ENCODE measurements at regions not wholly inside any gene's neighbourhood (a gene's known extent, or its start where the extent isn't known, plus 50 kb on each side); places are given as distances from the start of the nearest gene placed in this dataset.

DNA sequence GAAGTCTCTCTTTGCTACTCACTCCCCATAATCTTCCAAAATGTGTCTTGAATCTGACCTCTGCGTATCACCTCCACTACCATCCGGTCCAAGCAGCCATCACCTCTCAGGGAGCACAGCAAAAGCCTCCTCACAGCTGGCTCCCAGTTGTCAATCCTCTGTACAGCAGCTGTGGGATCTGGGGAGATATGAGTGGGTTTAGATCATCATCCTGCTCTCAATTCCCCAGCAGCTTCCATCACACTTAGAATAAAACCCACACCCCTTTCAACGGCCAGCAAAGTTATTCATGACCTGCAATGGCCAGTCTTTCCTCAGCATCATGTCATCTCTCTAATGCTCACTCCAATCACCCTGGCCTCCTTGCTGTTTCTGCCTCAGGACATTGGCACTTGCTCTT is 261.6 kb downstream of the PAX3 start:
- DNase-seq (no peak), ATAC-seq (ENCODE audit: low FRiP score) (no peak)
- Histone ChIP-seq H3K36me3 (ENCODE audit: control insufficient read depth in 1 of 2, insufficient read depth in 2 of 2, low read length in 1 of 2) (no peaks in the 10 kb centered on the region), H3K27ac (ENCODE audit: low read depth in 1 of 2, low read length in 2 of 2) (no peak overlapping the region), H3K9me3 (ENCODE audit: control insufficient read depth, low read length) (no peaks in the 10 kb centered on the region), H3K4me1 (ENCODE audit: control insufficient read depth in 1 of 2, insufficient read depth in 2 of 2, low read length in 2 of 2) (no peaks in the 10 kb centered on the region), H3K27me3 (ENCODE audit: control insufficient read depth in 1 of 2, insufficient read depth in 2 of 2, low read length in 1 of 2) (peaks cover 0 to 2% of the 10 kb centered on the region in 2 donors), H3K4me3 (ENCODE audit: low read length in 2 of 2) (no peak overlapping the region)
- WGBS, 2 donors, result 68 to 73% methylated on average over 3 of the region's 3 CpGs
- intact Hi-C loops (cut with DNase I), result no loop called here

DNA sequence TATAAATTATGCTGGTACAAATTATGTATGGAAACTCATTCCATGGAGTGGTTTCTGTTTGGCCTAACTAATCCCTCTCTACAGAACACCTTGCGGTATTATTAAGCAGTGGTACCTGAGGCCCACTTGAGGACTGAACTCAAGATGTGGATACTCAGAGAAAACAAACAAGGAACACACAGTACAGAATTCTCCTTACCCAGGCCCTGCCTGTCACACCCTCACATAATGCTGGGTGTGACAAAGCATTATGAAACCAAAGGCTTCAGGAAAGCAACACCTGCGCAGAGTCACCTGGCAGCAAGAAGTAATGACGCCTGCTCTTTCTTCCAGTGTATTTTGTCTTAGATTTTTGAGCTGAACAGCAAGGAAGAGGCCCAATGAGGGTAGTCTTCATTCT is 264.7 kb downstream of the PAX3 start:
- intact Hi-C loops (cut with DNase I), result no loop called here
- no peaks in the 10 kb centered on the region for H3K4me1 ChIP-seq (ENCODE audit: control insufficient read depth in 1 of 2, insufficient read depth in 2 of 2, low read length in 2 of 2)
- H3K9me3 ChIP-seq (ENCODE audit: control insufficient read depth, low read length), result no peaks in the 10 kb centered on the region
- DNase-seq (no peak), ATAC-seq (ENCODE audit: low FRiP score) (no peak)
- H3K27me3 ChIP-seq (ENCODE audit: control insufficient read depth in 1 of 2, insufficient read depth in 2 of 2, low read length in 1 of 2), result peaks cover 0 to 2% of the 10 kb centered on the region in 2 donors
- 96% methylated on average over 3 of the region's 3 CpGs for whole genome bisulfite sequencing, 2 donors
- no peaks in the 10 kb centered on the region for H3K36me3 ChIP-seq (ENCODE audit: control insufficient read depth in 1 of 2, insufficient read depth in 2 of 2, low read length in 1 of 2)
- H3K27ac ChIP-seq (ENCODE audit: low read depth in 1 of 2, low read length in 2 of 2), result no peak overlapping the region
- no peak overlapping the region for H3K4me3 ChIP-seq (ENCODE audit: low read length in 2 of 2)

DNA sequence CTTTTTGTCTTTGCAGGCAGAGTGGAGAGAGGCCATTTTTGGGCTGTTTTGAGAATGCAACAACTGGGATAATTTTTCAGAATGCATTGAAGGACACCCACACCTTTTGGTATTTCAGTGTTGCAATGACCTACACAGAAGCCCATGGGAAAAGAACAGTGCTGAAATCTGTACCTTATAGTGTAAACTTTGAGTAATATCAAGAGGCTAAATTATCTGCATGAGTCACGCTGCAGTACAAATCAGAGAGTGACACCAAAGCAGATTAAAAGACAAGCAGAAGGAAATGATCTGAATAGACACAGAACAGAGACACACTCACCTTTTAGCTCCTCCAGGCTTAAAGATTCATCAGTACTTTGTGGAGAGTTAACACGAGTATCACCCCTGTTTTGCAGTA is 265.3 kb downstream of the PAX3 start:
- no peaks in the 10 kb centered on the region for H3K36me3 ChIP-seq (ENCODE audit: control insufficient read depth in 1 of 2, insufficient read depth in 2 of 2, low read length in 1 of 2)
- peaks cover 0 to 2% of the 10 kb centered on the region in 2 donors for H3K27me3 ChIP-seq (ENCODE audit: control insufficient read depth in 1 of 2, insufficient read depth in 2 of 2, low read length in 1 of 2)
- WGBS, 2 donors, result 77 to 80% methylated on average over 2 of the region's 2 CpGs
- ATAC-seq (ENCODE audit: low FRiP score) (no peak), DNase-seq (no peak)
- intact Hi-C loops (cut with DNase I), result no loop called here
- H3K4me1 ChIP-seq (ENCODE audit: control insufficient read depth in 1 of 2, insufficient read depth in 2 of 2, low read length in 2 of 2), result no peaks in the 10 kb centered on the region
- H3K27ac ChIP-seq (ENCODE audit: low read depth in 1 of 2, low read length in 2 of 2), result no peak overlapping the region
- no peak overlapping the region for H3K4me3 ChIP-seq (ENCODE audit: low read length in 2 of 2)
- H3K9me3 ChIP-seq (ENCODE audit: control insufficient read depth, low read length), result no peaks in the 10 kb centered on the region

DNA sequence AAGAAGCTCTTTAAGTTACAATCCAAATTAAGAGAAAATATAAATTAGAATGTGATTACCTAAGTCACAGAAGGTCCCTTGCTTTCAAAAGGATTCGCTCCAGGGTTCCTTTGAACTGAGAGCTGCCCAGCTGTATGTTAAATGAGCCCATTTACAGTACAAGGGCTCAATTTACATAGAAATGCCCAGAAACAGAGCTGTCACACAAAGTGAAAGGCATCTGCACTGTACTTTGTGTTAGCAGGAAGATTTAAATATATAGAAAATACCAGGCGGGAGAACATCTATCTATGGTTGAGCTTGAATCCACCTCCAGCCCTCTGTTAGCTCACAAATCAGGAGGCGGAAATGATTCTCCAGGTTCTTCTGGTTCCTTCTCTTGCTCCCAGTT is 272.9 kb downstream of the PAX3 start:
- 39 to 40% methylated on average over 3 of the region's 3 CpGs for WGBS, 2 donors
- Histone ChIP-seq H3K4me3 (ENCODE audit: low read length in 2 of 2) (no peak overlapping the region), H3K4me1 (ENCODE audit: control insufficient read depth in 1 of 2, insufficient read depth in 2 of 2, low read length in 2 of 2) (no peaks in the 10 kb centered on the region), H3K27me3 (ENCODE audit: control insufficient read depth in 1 of 2, insufficient read depth in 2 of 2, low read length in 1 of 2) (no peaks in the 10 kb centered on the region), H3K27ac (ENCODE audit: low read depth in 1 of 2, low read length in 2 of 2) (no peak overlapping the region), H3K36me3 (ENCODE audit: control insufficient read depth in 1 of 2, insufficient read depth in 2 of 2, low read length in 1 of 2) (no peaks in the 10 kb centered on the region), H3K9me3 (ENCODE audit: control insufficient read depth, low read length) (no peaks in the 10 kb centered on the region)
- no peak for ATAC-seq (ENCODE audit: low FRiP score)
- no peak for DNase-seq
- intact Hi-C loops (cut with DNase I), result no loop called here

DNA sequence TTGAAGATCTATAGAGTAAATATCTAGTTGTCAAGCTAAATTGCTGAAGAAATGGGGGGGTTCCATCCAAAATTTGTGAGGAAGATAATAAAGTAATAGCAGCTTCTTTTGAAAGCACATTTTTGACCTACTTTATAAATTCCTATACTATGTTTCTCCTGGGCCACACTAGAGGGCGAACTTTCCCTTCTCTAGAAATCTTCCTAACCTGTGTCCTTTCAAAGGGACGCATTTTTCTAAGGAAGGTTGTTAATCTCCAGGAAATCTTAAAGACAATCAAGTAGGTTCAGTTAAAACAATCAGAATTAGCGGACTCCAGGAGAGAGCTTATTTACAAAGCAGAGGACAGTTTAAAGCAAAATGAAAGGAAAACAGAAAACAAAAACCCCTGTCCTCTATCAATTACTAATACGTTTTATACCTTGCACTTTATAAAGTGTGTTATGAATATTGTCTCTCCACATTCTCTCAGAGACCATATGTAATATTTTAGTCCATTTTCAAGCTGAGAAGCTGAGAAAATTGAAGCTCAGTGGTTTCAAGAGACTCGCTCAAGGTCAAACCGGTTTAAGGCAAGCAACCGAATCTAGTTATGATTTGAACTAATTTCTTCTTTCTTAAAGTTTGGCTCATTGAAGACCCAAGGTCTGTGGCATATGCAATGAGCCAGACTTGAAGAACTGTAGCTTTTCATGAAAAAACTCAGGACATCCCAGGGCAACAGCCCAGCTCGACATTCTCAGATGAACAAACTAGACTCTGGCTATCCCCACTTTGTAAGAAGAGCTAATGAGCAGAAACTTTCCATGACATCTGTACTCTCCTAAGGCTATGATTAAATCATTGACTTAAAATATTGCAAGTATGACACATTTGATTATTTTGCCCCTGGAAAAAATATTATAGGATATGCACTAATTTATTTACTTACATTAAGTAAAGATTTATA is 273.6 kb downstream of the PAX3 start:
- 24 to 31% methylated on average over 8 of the region's 8 CpGs for WGBS, 2 donors

DNA sequence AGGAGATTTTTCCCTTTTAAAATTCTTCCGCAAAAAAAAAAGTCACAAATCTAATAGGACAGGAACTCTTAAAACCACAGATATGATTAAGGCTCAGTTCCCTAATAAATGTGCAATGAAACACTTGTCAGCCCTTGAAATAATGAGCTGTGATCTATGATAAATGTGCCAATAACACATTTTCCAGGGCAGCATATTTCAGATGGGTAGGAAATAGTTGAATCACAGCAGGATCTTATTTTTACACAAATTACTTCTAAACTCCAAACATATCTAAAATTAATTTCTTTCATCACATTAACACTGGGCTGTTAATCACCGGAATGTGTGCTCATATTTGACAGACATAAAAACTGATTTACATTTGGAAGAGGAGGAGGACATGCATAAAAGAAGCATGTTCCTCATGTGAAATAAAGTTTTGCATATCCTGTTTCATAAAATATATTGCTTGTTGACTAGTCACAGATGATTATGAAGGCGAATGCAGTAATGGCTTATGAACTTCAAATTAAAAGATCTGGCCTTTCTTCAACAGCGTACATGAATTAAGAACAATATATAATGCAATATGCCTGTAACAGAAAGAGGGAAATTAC is 281.4 kb downstream of the PAX3 start:
- 85 to 89% methylated on average over 4 of the region's 4 CpGs for WGBS, 2 donors
- Histone ChIP-seq H3K4me1 (ENCODE audit: control insufficient read depth in 1 of 2, insufficient read depth in 2 of 2, low read length in 2 of 2) (no peaks in the 10 kb centered on the region), H3K36me3 (ENCODE audit: control insufficient read depth in 1 of 2, insufficient read depth in 2 of 2, low read length in 1 of 2) (no peaks in the 10 kb centered on the region), H3K9me3 (ENCODE audit: control insufficient read depth, low read length) (no peaks in the 10 kb centered on the region), H3K27me3 (ENCODE audit: control insufficient read depth in 1 of 2, insufficient read depth in 2 of 2, low read length in 1 of 2) (no peaks in the 10 kb centered on the region), H3K4me3 (ENCODE audit: low read length in 2 of 2) (no peak overlapping the region), H3K27ac (ENCODE audit: low read depth in 1 of 2, low read length in 2 of 2) (no peak overlapping the region)
- DNase-seq (no peak), ATAC-seq (ENCODE audit: low FRiP score) (no peak)
- intact Hi-C loops (cut with DNase I), result no loop called here

More for the DNA sequence above, 273.6 kb downstream of the PAX3 start:
- ATAC-seq (ENCODE audit: low FRiP score) (no peak), DNase-seq (no peak)
- Histone ChIP-seq H3K9me3 (ENCODE audit: control insufficient read depth, low read length) (no peaks in the 10 kb centered on the region), H3K4me1 (ENCODE audit: control insufficient read depth in 1 of 2, insufficient read depth in 2 of 2, low read length in 2 of 2) (no peaks in the 10 kb centered on the region), H3K36me3 (ENCODE audit: control insufficient read depth in 1 of 2, insufficient read depth in 2 of 2, low read length in 1 of 2) (no peaks in the 10 kb centered on the region), H3K4me3 (ENCODE audit: low read length in 2 of 2) (no peak overlapping the region), H3K27me3 (ENCODE audit: control insufficient read depth in 1 of 2, insufficient read depth in 2 of 2, low read length in 1 of 2) (no peaks in the 10 kb centered on the region), H3K27ac (ENCODE audit: low read depth in 1 of 2, low read length in 2 of 2) (no peak overlapping the region)
- intact Hi-C loops (cut with DNase I), result no loop called here

DNA sequence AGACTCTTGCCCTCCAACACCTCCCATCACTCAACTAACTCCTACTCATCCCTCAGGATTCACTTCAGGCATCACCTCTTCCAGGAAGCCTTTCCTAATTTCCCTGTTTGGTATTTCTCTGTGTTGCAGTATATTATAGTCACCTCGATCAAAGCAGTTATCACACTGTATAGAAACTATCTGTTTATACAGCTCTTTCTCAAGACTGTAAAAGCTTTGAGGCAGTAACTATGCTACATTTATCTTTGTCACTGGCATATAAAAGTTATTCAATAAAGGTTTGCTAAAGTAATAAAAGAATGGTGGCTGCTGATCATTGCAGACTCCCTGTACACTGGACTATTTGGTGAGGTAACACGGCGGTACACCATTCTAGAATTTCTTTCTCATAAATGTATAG is 284.9 kb downstream of the PAX3 start:
- DNase-seq (no peak), ATAC-seq (ENCODE audit: low FRiP score) (no peak)
- Histone ChIP-seq H3K27ac (ENCODE audit: low read depth in 1 of 2, low read length in 2 of 2) (no peak overlapping the region), H3K36me3 (ENCODE audit: control insufficient read depth in 1 of 2, insufficient read depth in 2 of 2, low read length in 1 of 2) (no peaks in the 10 kb centered on the region), H3K9me3 (ENCODE audit: control insufficient read depth, low read length) (no peaks in the 10 kb centered on the region), H3K27me3 (ENCODE audit: control insufficient read depth in 1 of 2, insufficient read depth in 2 of 2, low read length in 1 of 2) (no peaks in the 10 kb centered on the region), H3K4me1 (ENCODE audit: control insufficient read depth in 1 of 2, insufficient read depth in 2 of 2, low read length in 2 of 2) (no peaks in the 10 kb centered on the region), H3K4me3 (ENCODE audit: low read length in 2 of 2) (no peak overlapping the region)
- 92% methylated on average over 3 of the region's 3 CpGs for WGBS, 2 donors
- intact Hi-C loops (cut with DNase I), result no loop called here

DNA sequence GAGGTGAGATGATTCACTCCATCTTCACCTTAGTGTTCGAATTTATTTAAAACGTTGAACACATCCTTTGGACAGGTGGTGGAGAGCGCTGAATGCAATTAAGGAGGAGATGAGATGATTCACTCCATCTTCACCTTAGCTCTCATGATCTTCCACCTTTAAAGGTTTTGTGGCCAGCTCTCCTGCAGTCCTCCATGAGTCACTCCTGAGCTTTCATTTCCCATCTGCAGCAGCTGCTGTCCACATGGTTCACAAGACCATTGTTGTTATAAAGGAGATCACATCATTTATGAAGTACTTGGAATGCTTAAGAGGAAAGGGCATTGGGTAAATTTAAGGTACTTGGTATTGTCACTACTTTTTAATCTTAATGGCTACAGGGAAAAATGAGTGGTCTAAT is 298.5 kb downstream of the PAX3 start:
- intact Hi-C loops (cut with DNase I), result no loop called here
- ATAC-seq (ENCODE audit: low FRiP score), result no peak

DNA sequence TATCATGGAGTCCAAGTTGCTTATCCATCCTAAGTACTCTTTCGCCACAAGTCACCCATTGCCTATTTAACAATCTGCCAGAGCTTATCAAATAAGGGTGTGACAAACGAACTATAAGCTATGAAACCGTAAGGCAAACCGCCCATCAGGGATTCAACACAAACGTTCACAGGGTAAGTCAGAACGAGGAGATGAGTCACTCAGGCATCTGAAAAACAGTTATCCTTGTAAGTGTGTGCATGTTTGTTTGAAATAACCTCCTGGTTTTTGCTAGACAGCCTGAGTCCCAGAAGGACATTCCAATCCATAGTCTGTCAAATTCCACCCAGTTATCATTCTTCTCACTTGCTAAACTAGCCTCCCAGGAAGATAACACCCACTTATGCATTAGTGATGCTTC is 299.1 kb downstream of the PAX3 start:
- ATAC-seq (ENCODE audit: low FRiP score) (no peak), DNase-seq (no peak)
- Histone ChIP-seq H3K9me3 (ENCODE audit: control insufficient read depth, low read length) (no peaks in the 10 kb centered on the region), H3K27ac (ENCODE audit: low read depth in 1 of 2, low read length in 2 of 2) (no peak overlapping the region), H3K27me3 (ENCODE audit: control insufficient read depth in 1 of 2, insufficient read depth in 2 of 2, low read length in 1 of 2) (no peaks in the 10 kb centered on the region), H3K4me3 (ENCODE audit: low read length in 2 of 2) (no peak overlapping the region), H3K36me3 (ENCODE audit: control insufficient read depth in 1 of 2, insufficient read depth in 2 of 2, low read length in 1 of 2) (no peaks in the 10 kb centered on the region), H3K4me1 (ENCODE audit: control insufficient read depth in 1 of 2, insufficient read depth in 2 of 2, low read length in 2 of 2) (no peaks in the 10 kb centered on the region)
- WGBS, 2 donors, result 65 to 68% methylated on average over 6 of the region's 6 CpGs
- intact Hi-C loops (cut with DNase I), result no loop called here

More for the DNA sequence above, 298.5 kb downstream of the PAX3 start:
- Histone ChIP-seq H3K36me3 (ENCODE audit: control insufficient read depth in 1 of 2, insufficient read depth in 2 of 2, low read length in 1 of 2) (no peaks in the 10 kb centered on the region), H3K9me3 (ENCODE audit: control insufficient read depth, low read length) (no peaks in the 10 kb centered on the region), H3K4me1 (ENCODE audit: control insufficient read depth in 1 of 2, insufficient read depth in 2 of 2, low read length in 2 of 2) (no peaks in the 10 kb centered on the region), H3K4me3 (ENCODE audit: low read length in 2 of 2) (no peak overlapping the region), H3K27ac (ENCODE audit: low read depth in 1 of 2, low read length in 2 of 2) (no peak overlapping the region), H3K27me3 (ENCODE audit: control insufficient read depth in 1 of 2, insufficient read depth in 2 of 2, low read length in 1 of 2) (no peaks in the 10 kb centered on the region)
- 89 to 90% methylated on average over 3 of the region's 3 CpGs for WGBS, 2 donors
- DNase-seq, result no peak
